HCT116 (cell line): ENCODE measurements at regions not wholly inside any gene's neighbourhood (a gene's known extent, or its start where the extent isn't known, plus 50 kb on each side); places are given as distances from the start of the nearest gene placed in this dataset.

Experiments used
- ATAC-seq: fragments of 200-7000 bp; cut with Tn5 transposase; 2 replicates; pipeline ENCODE4 v1.9.1; 2020; ENCODE audit warnings: mild to moderate bottlenecking, moderate library complexity
- BruUV-seq: library from RNA; stranded (reverse); fragments of 400-500 nt; replicated peaks from 2 replicates; lab custom pipeline; 2021; lab: Mats Ljungman, UMichigan
- CTCF ChIA-PET: fragments of 300-600 bp; sonication (Branson Sonifier 250); formaldehyde crosslinking; loops from one replicate; lab custom pipeline; 2021; ENCODE audit warnings: antibody characterized with exemption; lab: Charles Lee
- POLR2A ChIA-PET: fragments of 300-600, 350-600 bp; sonication (Branson Sonifier 250); formaldehyde crosslinking; loops from one replicate; lab custom pipeline; 2021; ENCODE audit warnings: antibody characterized with exemption; lab: Charles Lee
- RAD21 ChIA-PET, 2 experiments: fragments of 300-600 bp; sonication (Branson Sonifier 250); formaldehyde crosslinking; loops; one replicate each; lab custom pipeline; 2023; ENCODE audit warnings: low total read pairs in 2 of 2; ENCODE audit not compliant: uncharacterized antibody in 2 of 2, unreplicated experiment in 2 of 2, low non-redundant PET in 1 of 2; lab: Charles Lee
- DNase-seq: peaks from one replicate; pipeline ENCODE4 v3.0.0-alpha.2; 2010; ENCODE audit warnings: low read depth, low spot score
- H2AFZ ChIP-seq: fragments of 200-600 bp; shearing (Covaris generic), sonication (generic); 2 replicates; pipeline ENCODE4 v1.6.1; 2017; ENCODE audit warnings: low read depth, mixed run types, mixed read lengths, antibody characterized with exemption, low read length; ENCODE audit not compliant: poor library complexity, severe bottlenecking
- H3K27ac ChIP-seq: 2 replicates; pipeline ENCODE4 v1.5.1; 2012; ENCODE audit warnings: low read depth, low read length
- H3K27me3 ChIP-seq: fragments of 200-600 bp; sonication (generic); 2 replicates; pipeline ENCODE4 v1.6.1; 2016; ENCODE audit warnings: mixed run types, low read length, mixed read lengths; ENCODE audit not compliant: insufficient read depth
- H3K36me3 ChIP-seq, 2 experiments: fragments of 200-500 bp in 1 of 2; fragments of 200-600 bp in 1 of 2; sonication (Bioruptor generic) in 1 of 2; sonication (generic) in 1 of 2; 2 replicates each; pipeline versions ENCODE4 v1.5.1 to v1.6.1; 2014 to 2016; ENCODE audit warnings: low read length in 2 of 2, inconsistent platforms in 1 of 2, mixed read lengths in 1 of 2, mixed run types in 1 of 2; ENCODE audit not compliant: insufficient read depth in 2 of 2, control insufficient read depth in 1 of 2
- H3K4me1 ChIP-seq, 2 experiments: fragments of 200-600 bp in 1 of 2; sonication (generic) in 1 of 2; 2 replicates each; pipeline versions ENCODE4 v1.5.1 to v1.6.1; 2012 to 2017; ENCODE audit warnings: low read length in 2 of 2, inconsistent platforms in 1 of 2, mild to moderate bottlenecking in 1 of 2, mixed read lengths in 1 of 2, mixed run types in 1 of 2, moderate library complexity in 1 of 2; ENCODE audit not compliant: insufficient read depth in 2 of 2, control insufficient read depth in 1 of 2
- H3K4me2 ChIP-seq: fragments of 200-600 bp; sonication (generic); 2 replicates; pipeline ENCODE4 v1.6.1; 2017; ENCODE audit warnings: mixed run types, low read length, mixed read lengths
- H3K4me3 ChIP-seq, 2 experiments: fragments of 200-600 bp in 1 of 2; sonication (generic) in 1 of 2; replicated peaks in 1 of 2; 2 replicates each; pipeline ENCODE4 v1.5.1; 2011 to 2016; ENCODE audit warnings: low read length in 2 of 2, control low read depth in 1 of 2, low read depth in 1 of 2, mild to moderate bottlenecking in 1 of 2, mixed read lengths in 1 of 2, mixed run types in 1 of 2
- H3K79me2 ChIP-seq: fragments of 200-600 bp; sonication (generic); 2 replicates; pipeline ENCODE4 v1.6.1; 2017; ENCODE audit warnings: mild to moderate bottlenecking, mixed run types, low read length, moderate library complexity, mixed read lengths; ENCODE audit not compliant: insufficient read depth
- H3K9ac ChIP-seq: fragments of 200-600 bp; sonication (generic); 2 replicates; pipeline ENCODE4 v1.6.1; 2016; ENCODE audit warnings: low read length, mixed read lengths
- H3K9me2 ChIP-seq: fragments of 200-600 bp; sonication (generic), shearing (Covaris generic); 2 replicates; pipeline ENCODE4 v1.6.1; 2017; ENCODE audit warnings: mixed run types, mild to moderate bottlenecking, moderate library complexity; ENCODE audit not compliant: insufficient read depth
- H3K9me3 ChIP-seq, 2 experiments: fragments of 200-500 bp in 1 of 2; fragments of 200-600 bp in 1 of 2; sonication (Bioruptor generic) in 1 of 2; sonication (generic) in 1 of 2; 2 replicates each; pipeline ENCODE4 v1.6.1; 2014 to 2017; ENCODE audit warnings: low read length in 2 of 2, mixed read lengths in 2 of 2, inconsistent platforms in 1 of 2, low read depth in 1 of 2, mild to moderate bottlenecking in 1 of 2, mixed run types in 1 of 2, moderate library complexity in 1 of 2; ENCODE audit not compliant: control insufficient read depth in 1 of 2, insufficient read depth in 1 of 2
- H4K20me1 ChIP-seq: fragments of 200-600 bp; sonication (generic), shearing (Covaris generic); 2 replicates; pipeline ENCODE4 v1.6.1; 2017; ENCODE audit warnings: mixed run types, mild to moderate bottlenecking, moderate library complexity; ENCODE audit not compliant: insufficient read depth
- CBX3 ChIP-seq: IDR thresholded peaks from 2 replicates; pipeline ENCODE4 v1.6.1; 2012; ENCODE audit warnings: low read depth
- EGR1 ChIP-seq: IDR thresholded peaks from 2 replicates; pipeline ENCODE4 v1.6.1; 2012; ENCODE audit warnings: low read depth
- ELF1 ChIP-seq: IDR thresholded peaks from 2 replicates; pipeline ENCODE4 v1.6.1; 2012; ENCODE audit warnings: low read depth, borderline replicate concordance
- EZH2phosphoT487 ChIP-seq: fragments of 200-600 bp; IDR thresholded peaks from 2 replicates; pipeline ENCODE4 v1.6.1; 2018; ENCODE audit warnings: antibody characterized with exemption, borderline replicate concordance
- FOSL1 ChIP-seq: IDR thresholded peaks from 2 replicates; pipeline ENCODE4 v1.6.1; 2012; ENCODE audit warnings: low read depth
- JUND ChIP-seq: IDR thresholded peaks from 2 replicates; pipeline ENCODE4 v1.6.1; 2012
- POLR2A ChIP-seq: IDR thresholded peaks from 2 replicates; pipeline ENCODE4 v1.7.0; 2011; ENCODE audit warnings: borderline replicate concordance; ENCODE audit not compliant: insufficient read depth, insufficient read length; ENCODE audit errors: extremely low read depth
- RAD21 ChIP-seq: IDR thresholded peaks from 2 replicates; pipeline ENCODE4 v1.6.1; 2012; ENCODE audit warnings: low read depth, mild to moderate bottlenecking
- SP1 ChIP-seq: IDR thresholded peaks from 2 replicates; pipeline ENCODE4 v1.6.1; 2012; ENCODE audit warnings: low read depth
- SRF ChIP-seq: IDR thresholded peaks from 2 replicates; pipeline ENCODE4 v1.6.1; 2012; ENCODE audit warnings: low read depth
- YY1 ChIP-seq: IDR thresholded peaks from 2 replicates; pipeline ENCODE4 v1.6.1; 2011; ENCODE audit warnings: low read length, low read depth, moderate library complexity, mild to moderate bottlenecking; ENCODE audit not compliant: insufficient replicate concordance; ENCODE audit errors: extremely low read depth
- ZFX ChIP-seq: fragments of 450-650 bp; IDR thresholded peaks from 2 replicates; pipeline ENCODE4 v1.6.1; 2017
- ZNF274 ChIP-seq: fragments of 200-500 bp; sonication (Bioruptor generic); IDR thresholded peaks from 2 replicates; pipeline ENCODE4 v1.6.1; 2014; ENCODE audit warnings: mild to moderate bottlenecking, low read depth, low read length, inconsistent platforms
- intact Hi-C: fragments of 100-400 bp; cut with micrococcal nuclease; formaldehyde crosslinking; loops from 2 replicates; pipeline ENCODE4 v1.10.0; 2022
- TF ChIP-seq, protein P1 (sequence below): IDR thresholded peaks from 2 replicates; pipeline ENCODE4 v1.6.1; 2012; ENCODE audit warnings: low read depth

DNA sequence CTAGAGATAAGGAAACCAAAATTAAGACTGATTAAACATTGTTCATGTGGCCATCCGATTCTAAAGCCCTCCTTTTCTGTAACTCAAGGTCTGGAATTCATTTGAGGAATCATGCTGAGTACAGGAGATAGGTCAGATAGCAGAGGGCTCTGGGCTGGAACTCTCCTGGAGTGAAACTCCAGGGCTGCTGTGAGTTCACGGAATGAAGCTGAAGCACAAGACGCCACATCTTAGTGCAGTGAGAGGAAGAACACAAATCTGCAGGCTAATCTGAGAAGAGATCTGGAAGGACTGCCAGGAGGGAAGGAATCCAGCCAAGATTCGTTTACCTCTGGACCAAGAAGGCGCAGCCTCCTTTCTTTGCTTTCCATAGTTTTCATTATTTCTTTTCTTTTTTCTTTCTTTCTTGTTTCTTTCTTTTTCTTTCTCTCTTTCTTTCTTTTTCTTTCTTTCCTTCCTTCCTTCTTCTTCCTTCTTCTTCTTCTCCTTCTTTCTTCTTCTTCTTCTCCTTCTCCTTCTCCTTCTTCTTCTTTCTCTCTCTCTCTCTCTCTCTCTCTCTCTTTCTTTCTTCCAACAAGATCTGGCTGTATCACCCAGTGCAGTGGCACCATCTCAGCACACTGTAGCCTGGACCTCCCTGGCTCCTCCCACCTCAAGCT lies 74.8 kb upstream of the ATP1B1 start:
- intact Hi-C loops = no loop called here
- H2AFZ ChIP-seq = no peak overlapping the region
- CTCF ChIA-PET = no interaction called here

GRCh38 chr1:169041366-169041765 lies 65.1 kb upstream of the ATP1B1 start:
- POLR2A ChIA-PET = no interaction called here
- no peaks in the 10 kb centered on the region for H3K79me2 ChIP-seq
- no peaks in the 10 kb centered on the region for H3K36me3 ChIP-seq
- H3K4me1 ChIP-seq = no peaks in the 10 kb centered on the region
- DNase-seq (no peak), ATAC-seq (no peak)
- H3K9ac ChIP-seq = no peak overlapping the region
- BruUV-seq = no TSS peak
- H4K20me1 ChIP-seq = no peaks in the 10 kb centered on the region
- H3K4me2 ChIP-seq = no peak overlapping the region
- CTCF ChIA-PET = no interaction called here
- RAD21 ChIA-PET = no interaction called here
- H3K9me3 ChIP-seq = no peaks in the 10 kb centered on the region
- H3K4me3 ChIP-seq = no peak overlapping the region
- intact Hi-C loops = no loop called here
- TF ChIP-seq POLR2A (no peak), ZFX (no peak), RAD21 (no peak), SP1 (no peak), ZNF274 (no peak), JUND (no peak), EGR1 (no peak), ELF1 (no peak), SRF (no peak), FOSL1 (no peak)
- TF ChIP-seq, protein P1, sequence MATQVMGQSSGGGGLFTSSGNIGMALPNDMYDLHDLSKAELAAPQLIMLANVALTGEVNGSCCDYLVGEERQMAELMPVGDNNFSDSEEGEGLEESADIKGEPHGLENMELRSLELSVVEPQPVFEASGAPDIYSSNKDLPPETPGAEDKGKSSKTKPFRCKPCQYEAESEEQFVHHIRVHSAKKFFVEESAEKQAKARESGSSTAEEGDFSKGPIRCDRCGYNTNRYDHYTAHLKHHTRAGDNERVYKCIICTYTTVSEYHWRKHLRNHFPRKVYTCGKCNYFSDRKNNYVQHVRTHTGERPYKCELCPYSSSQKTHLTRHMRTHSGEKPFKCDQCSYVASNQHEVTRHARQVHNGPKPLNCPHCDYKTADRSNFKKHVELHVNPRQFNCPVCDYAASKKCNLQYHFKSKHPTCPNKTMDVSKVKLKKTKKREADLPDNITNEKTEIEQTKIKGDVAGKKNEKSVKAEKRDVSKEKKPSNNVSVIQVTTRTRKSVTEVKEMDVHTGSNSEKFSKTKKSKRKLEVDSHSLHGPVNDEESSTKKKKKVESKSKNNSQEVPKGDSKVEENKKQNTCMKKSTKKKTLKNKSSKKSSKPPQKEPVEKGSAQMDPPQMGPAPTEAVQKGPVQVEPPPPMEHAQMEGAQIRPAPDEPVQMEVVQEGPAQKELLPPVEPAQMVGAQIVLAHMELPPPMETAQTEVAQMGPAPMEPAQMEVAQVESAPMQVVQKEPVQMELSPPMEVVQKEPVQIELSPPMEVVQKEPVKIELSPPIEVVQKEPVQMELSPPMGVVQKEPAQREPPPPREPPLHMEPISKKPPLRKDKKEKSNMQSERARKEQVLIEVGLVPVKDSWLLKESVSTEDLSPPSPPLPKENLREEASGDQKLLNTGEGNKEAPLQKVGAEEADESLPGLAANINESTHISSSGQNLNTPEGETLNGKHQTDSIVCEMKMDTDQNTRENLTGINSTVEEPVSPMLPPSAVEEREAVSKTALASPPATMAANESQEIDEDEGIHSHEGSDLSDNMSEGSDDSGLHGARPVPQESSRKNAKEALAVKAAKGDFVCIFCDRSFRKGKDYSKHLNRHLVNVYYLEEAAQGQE = no peak
- H3K27ac ChIP-seq = no peak overlapping the region
- H3K27me3 ChIP-seq = no peaks in the 10 kb centered on the region
- no peak overlapping the region for H2AFZ ChIP-seq
- H3K9me2 ChIP-seq = no peaks in the 10 kb centered on the region

More for the DNA sequence above, 74.8 kb upstream of the ATP1B1 start:
- POLR2A ChIA-PET = no interaction called here
- H4K20me1 ChIP-seq = no peaks in the 10 kb centered on the region
- no peaks in the 10 kb centered on the region for H3K9me2 ChIP-seq
- no peaks in the 10 kb centered on the region for H3K79me2 ChIP-seq
- no peak overlapping the region for H3K9ac ChIP-seq
- H3K4me3 ChIP-seq = no peak overlapping the region
- TF ChIP-seq FOSL1 (no peak), JUND (no peak), YY1 (no peak), EZH2phosphoT487 (no peak), CBX3 (no peak), RAD21 (no peak)
- no peak overlapping the region for H3K27ac ChIP-seq
- no peak for ATAC-seq
- H3K4me1 ChIP-seq = no peaks in the 10 kb centered on the region
- BruUV-seq = no TSS peak
- no peaks in the 10 kb centered on the region for H3K36me3 ChIP-seq
- no peak for DNase-seq
- RAD21 ChIA-PET = no interaction called here
- no peak overlapping the region for H3K4me2 ChIP-seq
- no peaks in the 10 kb centered on the region for H3K27me3 ChIP-seq
- H3K9me3 ChIP-seq = no peaks in the 10 kb centered on the region
